CD4-positive, alpha-beta T cell (primary cell): ENCODE measurements at regions not wholly inside any gene's neighbourhood (a gene's known extent, or its start where the extent isn't known, plus 50 kb on each side); places are given as distances from the start of the nearest gene placed in this dataset.

Experiments
- ATAC-seq: fragments of 200-7000 bp; cut with Tn5 transposase; one replicate; pipeline ENCODE4 v1.10.0; 2022; ENCODE audit warnings: mild to moderate bottlenecking; ENCODE audit not compliant: poor library complexity
- CTCF ChIA-PET: fragments of 350-600 bp; sonication (Branson Sonifier 250); formaldehyde crosslinking; loops from one replicate; lab custom pipeline; 2021; ENCODE audit warnings: antibody characterized with exemption, inconsistent platforms; lab: Charles Lee
- POLR2A ChIA-PET: fragments of 350-600 bp; sonication (Branson Sonifier 250); formaldehyde crosslinking; loops from one replicate; lab custom pipeline; 2021; ENCODE audit warnings: antibody characterized with exemption, inconsistent platforms; lab: Charles Lee
- DNase-seq, 14 experiments: peaks; one replicate each; pipeline ENCODE4 v3.0.0-alpha.2; 2013 to 2020; ENCODE audit warnings: mixed read lengths in 2 of 14
- H3K27ac ChIP-seq, 2 donors: one replicate each; pipeline versions ENCODE4 v1.5.1 to v1.7.0; 2013; ENCODE audit warnings: low read length in 2 of 2, low read depth in 1 of 2, mild to moderate bottlenecking in 1 of 2
- H3K27me3 ChIP-seq, 2 experiments: 1 replicate in 1 of 2; 2 replicates in 1 of 2; pipeline versions ENCODE4 v1.6.1 to v1.7.0; 2013; ENCODE audit warnings: low read length in 2 of 2, control low read depth in 1 of 2, mild to moderate bottlenecking in 1 of 2, moderate library complexity in 1 of 2; ENCODE audit not compliant: insufficient read depth in 2 of 2, control insufficient read depth in 1 of 2
- H3K36me3 ChIP-seq: one replicate; pipeline ENCODE4 v1.6.1; 2013; ENCODE audit warnings: low read length, control low read depth; ENCODE audit not compliant: insufficient read depth
- H3K4me1 ChIP-seq: one replicate; pipeline ENCODE4 v1.6.1; 2013; ENCODE audit warnings: low read length, control low read depth; ENCODE audit not compliant: insufficient read depth
- H3K4me3 ChIP-seq: one replicate; pipeline ENCODE4 v1.5.1; 2013; ENCODE audit warnings: mild to moderate bottlenecking, low read length, moderate library complexity
- H3K9me3 ChIP-seq, 2 experiments: 1 replicate in 1 of 2; 2 replicates in 1 of 2; pipeline versions ENCODE4 v1.6.1 to v1.7.0; 2013; ENCODE audit warnings: low read length in 2 of 2, mild to moderate bottlenecking in 2 of 2, control low read depth in 1 of 2, moderate library complexity in 1 of 2; ENCODE audit not compliant: control insufficient read depth in 1 of 2, insufficient read depth in 1 of 2
- H3K27ac Mint-ChIP-seq: one replicate; pipeline ENCODE4 v1.8.0; 2020; ENCODE audit warnings: mixed read lengths
- H3K27me3 Mint-ChIP-seq: one replicate; pipeline ENCODE4 v1.8.0; 2021; ENCODE audit warnings: mixed read lengths
- H3K36me3 Mint-ChIP-seq: one replicate; pipeline ENCODE4 v1.8.0; 2021; ENCODE audit warnings: low read depth, mixed read lengths
- H3K4me1 Mint-ChIP-seq: one replicate; pipeline ENCODE4 v1.8.0; 2021; ENCODE audit warnings: low read depth, mixed read lengths
- H3K4me3 Mint-ChIP-seq: one replicate; pipeline ENCODE4 v1.8.0; 2020; ENCODE audit warnings: mild to moderate bottlenecking, mixed read lengths
- H3K9me3 Mint-ChIP-seq: one replicate; pipeline ENCODE4 v1.8.0; 2020; ENCODE audit warnings: mixed read lengths
- CTCF ChIP-seq: fragments of 200-600 bp; IDR thresholded peaks from one replicate; pipeline ENCODE4 v1.8.0; 2022; ENCODE audit warnings: antibody characterized with exemption, mild to moderate bottlenecking
- intact Hi-C, 2 experiments: fragments of 100-400 bp; cut with DNase I in 1 of 2; cut with micrococcal nuclease in 1 of 2; formaldehyde crosslinking; loops; one replicate each; pipeline versions ENCODE4 v1.15.1 to v1.9.0; 2023 to 2025; cut with DNase I, micrococcal nuclease

GRCh38 chr13:99044764-99045163 lies 66.9 kb upstream of the DOCK9 start:
- H3K27me3 ChIP-seq = no peaks in the 10 kb centered on the region
- H3K36me3 ChIP-seq = peaks cover 2% of the 10 kb centered on the region
- POLR2A ChIA-PET = interaction anchor here (0.7 to 5.7 kb wide), 4 partner anchors 42 to 176 kb away, joined by 3 to 74 read pairs (median 4); no protein-coding TSS in a partner anchor
- Mint-ChIP-seq H3K4me1 (peaks cover 94% of the 10 kb centered on the region), H3K9me3 (no peaks in the 10 kb centered on the region), H3K27me3 (no peaks in the 10 kb centered on the region), H3K36me3 (peaks cover 4% of the 10 kb centered on the region), H3K27ac (peak overlapping the region; percentile 95), H3K4me3 (peak overlapping the region; percentile 75)
- peak overlapping the region; percentile 8 to 75 for H3K27ac ChIP-seq
- no peak overlapping the region for H3K4me3 ChIP-seq
- ATAC-seq (no peak), DNase-seq (peak in 2 of 14 experiments; percentile 23 to 50)
- intact Hi-C loops = loop anchor here in 1 of 2 experiments (5.0 kb wide), 1 partner anchor 47 kb away; no protein-coding TSS in a partner anchor
- no peaks in the 10 kb centered on the region for H3K9me3 ChIP-seq
- H3K4me1 ChIP-seq = peaks cover 88% of the 10 kb centered on the region
- CTCF ChIA-PET = interaction anchor here (2.1 kb wide), 1 partner anchor 42 kb away, joined by 9 read pairs; no protein-coding TSS in a partner anchor
- TF ChIP-seq CTCF = no peak

- ChIA-PET CTCF (interaction anchor here (1.0 to 2.1 kb wide), 2 partner anchors 17 to 42 kb away, joined by 4 to 9 read pairs; no protein-coding TSS in a partner anchor), POLR2A (interaction anchor here (0.7 to 5.7 kb wide), 9 partner anchors 16 to 174 kb away, joined by 3 to 74 read pairs (median 4); partner anchors contain the start of gene UBAC2)
- Histone ChIP-seq H3K27ac (peak overlapping the region; percentile 75 to 78), H3K9me3 (no peaks in the 10 kb centered on the region), H3K27me3 (no peaks in the 10 kb centered on the region), H3K36me3 (no peaks in the 10 kb centered on the region), H3K4me1 (peaks cover 93% of the 10 kb centered on the region), H3K4me3 (peak overlapping the region; percentile 34)
- no peak for DNase-seq
- peaks cover 4% of the 10 kb centered on the region for H3K36me3 Mint-ChIP-seq
- H3K4me1 Mint-ChIP-seq = peaks cover 95% of the 10 kb centered on the region
- ATAC-seq = no peak
- peak overlapping the region; percentile 95 for H3K27ac Mint-ChIP-seq
- TF ChIP-seq CTCF = no peak
- peak overlapping the region; percentile 75 for H3K4me3 Mint-ChIP-seq
- intact Hi-C loops = loop anchor here in 1 of 2 experiments (5.0 kb wide), 1 partner anchor 48 kb away; no protein-coding TSS in a partner anchor
- no peaks in the 10 kb centered on the region for H3K27me3 Mint-ChIP-seq
- H3K9me3 Mint-ChIP-seq = no peaks in the 10 kb centered on the region
Observed at GRCh38 chr13:99045396-99045795, 67.5 kb upstream of the DOCK9 start.

GRCh38 chr13:99046851-99047250 lies 69.0 kb upstream of the DOCK9 start:
- ChIA-PET POLR2A (interaction anchor here (0.6 to 5.7 kb wide), 13 partner anchors 10 to 226 kb away, joined by 3 to 74 read pairs (median 5); partner anchors contain the start of gene UBAC2), CTCF (interaction anchor here (0.7 to 2.1 kb wide), 4 partner anchors 32 to 612 kb away, joined by 3 to 9 read pairs (median 4); no protein-coding TSS in a partner anchor)
- Histone ChIP-seq H3K9me3 (no peaks in the 10 kb centered on the region), H3K4me1 (peaks cover 93% of the 10 kb centered on the region), H3K4me3 (peak overlapping the region; percentile 34), H3K27ac (peak overlapping the region; percentile 75 to 78), H3K27me3 (no peaks in the 10 kb centered on the region), H3K36me3 (no peaks in the 10 kb centered on the region)
- DNase-seq (no peak), ATAC-seq (no peak)
- Mint-ChIP-seq H3K36me3 (peaks cover 4% of the 10 kb centered on the region), H3K4me3 (peak overlapping the region; percentile 75), H3K9me3 (no peaks in the 10 kb centered on the region), H3K4me1 (peaks cover 95% of the 10 kb centered on the region), H3K27me3 (no peaks in the 10 kb centered on the region), H3K27ac (peak overlapping the region; percentile 95)
- no peak for TF ChIP-seq CTCF
- intact Hi-C loops = loop anchor here (2.0 to 5.0 kb wide), 3 partner anchors 20 to 50 kb away; no protein-coding TSS in a partner anchor
